Thoracic aorta (tissue), 2 donors: ENCODE measurements at regions not wholly inside any gene's neighbourhood (a gene's known extent, or its start where the extent isn't known, plus 50 kb on each side); places are given as distances from the start of the nearest gene placed in this dataset.

Experiments
- ATAC-seq: fragments of 150-250 bp; one replicate; pipeline ENCODE4 v1.8.0; 2017; ENCODE audit warnings: low read depth; ENCODE audit not compliant: insufficient number of reproducible peaks, low FRiP score
- DNase-seq: peaks from one replicate; pipeline ENCODE4 v3.0.0-alpha.2; 2020; ENCODE audit warnings: low spot score
- H3K27ac ChIP-seq, 2 donors: fragments of 200-600 bp; sonication (generic); 1 replicate in 1 of 2; 2 replicates in 1 of 2; pipeline ENCODE4 v1.5.1; 2016; ENCODE audit warnings: mild to moderate bottlenecking in 2 of 2, moderate library complexity in 2 of 2
- H3K27me3 ChIP-seq: fragments of 200-600 bp; sonication (generic); replicated peaks from 2 replicates; pipeline ENCODE4 v1.6.0; 2016; ENCODE audit warnings: mild to moderate bottlenecking; ENCODE audit not compliant: insufficient read depth
- H3K36me3 ChIP-seq: fragments of 200-600 bp; sonication (generic); one replicate; pipeline ENCODE4 v1.5.1; 2016
- H3K4me1 ChIP-seq, 2 donors: fragments of 200-600 bp; sonication (generic); 1 replicate in 1 of 2; 2 replicates in 1 of 2; pipeline versions ENCODE4 v1.5.1 to v1.6.0; 2016; ENCODE audit warnings: low read depth in 2 of 2, mild to moderate bottlenecking in 1 of 2; ENCODE audit not compliant: control insufficient read depth in 1 of 2
- H3K4me3 ChIP-seq: fragments of 200-600 bp; sonication (generic); 2 replicates; pipeline ENCODE4 v1.5.1; 2016; ENCODE audit warnings: mild to moderate bottlenecking
- H3K9me3 ChIP-seq: fragments of 200-600 bp; sonication (generic); 2 replicates; pipeline ENCODE4 v1.5.1; 2016
- CTCF ChIP-seq: fragments of 200-600 bp; sonication (generic); IDR thresholded peaks from one replicate; pipeline ENCODE4 v1.5.1; 2019; ENCODE audit warnings: antibody characterized with exemption

- TF ChIP-seq CTCF = no peak
- Histone ChIP-seq H3K4me3 (no peak overlapping the region), H3K36me3 (no peaks in the 10 kb centered on the region), H3K27ac (no peak overlapping the region), H3K4me1 (no peaks in the 10 kb centered on the region), H3K27me3 (no peaks in the 10 kb centered on the region), H3K9me3 (no peaks in the 10 kb centered on the region)
- ATAC-seq (no peak), DNase-seq (no peak)
Observed at GRCh38 chr2:221245045-221245444, 327.1 kb downstream of the EPHA4 start.

GRCh38 chr2:221245772-221246171, 326.3 kb downstream of the EPHA4 start:
- DNase-seq (no peak), ATAC-seq (no peak)
- Histone ChIP-seq H3K4me1 (no peaks in the 10 kb centered on the region), H3K36me3 (no peaks in the 10 kb centered on the region), H3K4me3 (no peak overlapping the region), H3K27me3 (no peaks in the 10 kb centered on the region), H3K27ac (no peak overlapping the region), H3K9me3 (no peaks in the 10 kb centered on the region)
- no peak for TF ChIP-seq CTCF

GRCh38 chr2:221254299-221254698, 317.8 kb downstream of the EPHA4 start:
- no peaks in the 10 kb centered on the region for H3K36me3 ChIP-seq
- TF ChIP-seq CTCF = no peak
- ATAC-seq = no peak

GRCh38 chr2:221255862-221256261, 316.2 kb downstream of the EPHA4 start:
- Histone ChIP-seq H3K27me3 (no peaks in the 10 kb centered on the region), H3K36me3 (no peaks in the 10 kb centered on the region), H3K9me3 (no peaks in the 10 kb centered on the region), H3K27ac (no peak overlapping the region), H3K4me1 (no peaks in the 10 kb centered on the region), H3K4me3 (no peak overlapping the region)
- TF ChIP-seq CTCF = no peak
- no peak for ATAC-seq
- DNase-seq = no peak

More at GRCh38 chr2:221254299-221254698, 317.8 kb downstream of the EPHA4 start:
- no peaks in the 10 kb centered on the region for H3K4me1 ChIP-seq
- no peak overlapping the region for H3K4me3 ChIP-seq
- DNase-seq = no peak
- no peaks in the 10 kb centered on the region for H3K27me3 ChIP-seq
- H3K27ac ChIP-seq = no peak overlapping the region
- no peaks in the 10 kb centered on the region for H3K9me3 ChIP-seq

- TF ChIP-seq CTCF = no peak
- ATAC-seq (no peak), DNase-seq (no peak)
- Histone ChIP-seq H3K27ac (no peak overlapping the region), H3K9me3 (no peaks in the 10 kb centered on the region), H3K4me1 (no peaks in the 10 kb centered on the region), H3K36me3 (no peaks in the 10 kb centered on the region), H3K27me3 (no peaks in the 10 kb centered on the region), H3K4me3 (no peak overlapping the region)
Observed at GRCh38 chr2:221258464-221258863, 313.6 kb downstream of the EPHA4 start.
